ENCODE measurements at regions not wholly inside any gene's neighbourhood (a gene's known extent, or its start where the extent isn't known, plus 50 kb on each side); places are given as distances from the start of the nearest gene placed in this dataset.

DNA sequence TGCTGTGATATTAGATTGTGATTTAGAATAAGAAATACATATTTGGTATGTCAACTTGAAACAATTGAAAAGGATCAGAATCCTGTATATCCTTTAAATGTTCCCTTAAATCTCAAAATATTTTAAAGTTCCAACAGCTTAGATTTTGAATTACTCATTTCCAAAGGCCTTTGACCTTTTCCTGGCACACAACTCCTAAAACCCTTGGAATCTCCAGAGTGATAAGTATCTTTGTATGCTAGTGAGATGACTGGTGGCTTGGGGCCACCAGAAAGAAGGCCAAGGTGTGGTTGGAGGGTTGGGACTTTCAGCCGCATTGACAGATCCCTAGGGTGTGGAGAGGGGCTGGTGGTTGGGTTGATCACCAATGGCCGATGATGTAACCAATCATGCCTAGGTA lies 104.7 kb downstream of the YIPF5 start:
- no peak overlapping the region for H3K27ac Mint-ChIP-seq
- H3K79me2 ChIP-seq (ENCODE audit: insufficient read depth, low read length), result no peaks in the 10 kb centered on the region

More for the DNA sequence above, 104.7 kb downstream of the YIPF5 start:
- TF ChIP-seq, protein P1, sequence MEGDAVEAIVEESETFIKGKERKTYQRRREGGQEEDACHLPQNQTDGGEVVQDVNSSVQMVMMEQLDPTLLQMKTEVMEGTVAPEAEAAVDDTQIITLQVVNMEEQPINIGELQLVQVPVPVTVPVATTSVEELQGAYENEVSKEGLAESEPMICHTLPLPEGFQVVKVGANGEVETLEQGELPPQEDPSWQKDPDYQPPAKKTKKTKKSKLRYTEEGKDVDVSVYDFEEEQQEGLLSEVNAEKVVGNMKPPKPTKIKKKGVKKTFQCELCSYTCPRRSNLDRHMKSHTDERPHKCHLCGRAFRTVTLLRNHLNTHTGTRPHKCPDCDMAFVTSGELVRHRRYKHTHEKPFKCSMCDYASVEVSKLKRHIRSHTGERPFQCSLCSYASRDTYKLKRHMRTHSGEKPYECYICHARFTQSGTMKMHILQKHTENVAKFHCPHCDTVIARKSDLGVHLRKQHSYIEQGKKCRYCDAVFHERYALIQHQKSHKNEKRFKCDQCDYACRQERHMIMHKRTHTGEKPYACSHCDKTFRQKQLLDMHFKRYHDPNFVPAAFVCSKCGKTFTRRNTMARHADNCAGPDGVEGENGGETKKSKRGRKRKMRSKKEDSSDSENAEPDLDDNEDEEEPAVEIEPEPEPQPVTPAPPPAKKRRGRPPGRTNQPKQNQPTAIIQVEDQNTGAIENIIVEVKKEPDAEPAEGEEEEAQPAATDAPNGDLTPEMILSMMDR (conservative IDR thresholded peaks at IDR 0.05), result no peak
- H2BK120ac ChIP-seq (ENCODE audit: low read depth, low read length, poor library complexity, severe bottlenecking), result no peak overlapping the region
- no peak for DNase-seq
- no peak overlapping the region for H3K56ac ChIP-seq (ENCODE audit: insufficient read length, low read depth, low read length)
- H3K9ac ChIP-seq (ENCODE audit: extremely low read depth, insufficient read length, low read length), result no peak overlapping the region
- H3K18ac ChIP-seq (ENCODE audit: insufficient read length, low read depth, low read length), result no peak overlapping the region
- Mint-ChIP-seq H3K27me3 (ENCODE audit: low read depth) (no peaks in the 10 kb centered on the region), H3K4me1 (peaks cover 3 to 4% of the 10 kb centered on the region in 2 experiments), H3K36me3 (ENCODE audit: insufficient read depth in 1 of 3, low read depth in 3 of 3) (no peaks in the 10 kb centered on the region), H3K9me3 (peaks cover 1 to 3% of the 10 kb centered on the region in 2 experiments; a peak in 4 of 5 replicates), H3K4me3 (no peak overlapping the region)
- no peaks in the 10 kb centered on the region for H3K23me2 ChIP-seq (ENCODE audit: insufficient read length, low read depth, low read length, poor library complexity, severe bottlenecking)
- H3K14ac ChIP-seq (ENCODE audit: insufficient read depth, low read length), result no peak overlapping the region
- H4K20me1 ChIP-seq (ENCODE audit: control insufficient read depth, insufficient read depth, insufficient read length), result no peaks in the 10 kb centered on the region
- no peak overlapping the region for H4K8ac ChIP-seq (replicated peaks; ENCODE audit: insufficient read length, low read depth, low read length)
- H3K79me1 ChIP-seq (ENCODE audit: insufficient read depth, low read depth, low read length, poor library complexity, severe bottlenecking), result no peaks in the 10 kb centered on the region
- H2AFZ ChIP-seq (ENCODE audit: low read length), result no peak overlapping the region
- H3K9me3 ChIP-seq (ENCODE audit: control insufficient read depth, low read depth, low read length), result no peaks in the 10 kb centered on the region
- H3K4me1 ChIP-seq (ENCODE audit: insufficient read depth, low read length), result no peaks in the 10 kb centered on the region
- H3K27me3 ChIP-seq (ENCODE audit: insufficient read depth, low read length), result no peaks in the 10 kb centered on the region
- H2BK15ac ChIP-seq (ENCODE audit: low read depth, low read length), result no peak overlapping the region
- H3K27ac ChIP-seq (ENCODE audit: insufficient read length, low read depth, low read length), result no peak overlapping the region
- H4K5ac ChIP-seq (ENCODE audit: insufficient read length, low read depth, low read length), result no peak overlapping the region
- no peak overlapping the region for H4K91ac ChIP-seq (ENCODE audit: insufficient read length, low read depth, low read length)
- H2BK20ac ChIP-seq (ENCODE audit: low read depth, low read length, poor library complexity, severe bottlenecking), result no peak overlapping the region
- H2BK5ac ChIP-seq (ENCODE audit: insufficient read length, low read length), result no peak overlapping the region
- no peak overlapping the region for H2BK12ac ChIP-seq (ENCODE audit: insufficient read length, low read depth, low read length)
- whole genome bisulfite sequencing (ENCODE audit: extremely low coverage, insufficient read length, low lambda C conversion rate), result no CpG with 5 or more reads among the region's 2 CpGs
- no peak overlapping the region for H2AK5ac ChIP-seq (ENCODE audit: insufficient read length, low read length)
- H3T11ph ChIP-seq (ENCODE audit: low read length), result no peak overlapping the region
- H3K4ac ChIP-seq (ENCODE audit: low read depth, low read length), result no peak overlapping the region
- H3K4me2 ChIP-seq (ENCODE audit: insufficient read depth, insufficient read length, low read length), result no peak overlapping the region
- no peak overlapping the region for H3K23ac ChIP-seq (ENCODE audit: insufficient read length, low read depth, low read length)
